ENCODE measurements at regions not wholly inside any gene's neighbourhood (a gene's known extent, or its start where the extent isn't known, plus 50 kb on each side); places are given as distances from the start of the nearest gene placed in this dataset.

DNA sequence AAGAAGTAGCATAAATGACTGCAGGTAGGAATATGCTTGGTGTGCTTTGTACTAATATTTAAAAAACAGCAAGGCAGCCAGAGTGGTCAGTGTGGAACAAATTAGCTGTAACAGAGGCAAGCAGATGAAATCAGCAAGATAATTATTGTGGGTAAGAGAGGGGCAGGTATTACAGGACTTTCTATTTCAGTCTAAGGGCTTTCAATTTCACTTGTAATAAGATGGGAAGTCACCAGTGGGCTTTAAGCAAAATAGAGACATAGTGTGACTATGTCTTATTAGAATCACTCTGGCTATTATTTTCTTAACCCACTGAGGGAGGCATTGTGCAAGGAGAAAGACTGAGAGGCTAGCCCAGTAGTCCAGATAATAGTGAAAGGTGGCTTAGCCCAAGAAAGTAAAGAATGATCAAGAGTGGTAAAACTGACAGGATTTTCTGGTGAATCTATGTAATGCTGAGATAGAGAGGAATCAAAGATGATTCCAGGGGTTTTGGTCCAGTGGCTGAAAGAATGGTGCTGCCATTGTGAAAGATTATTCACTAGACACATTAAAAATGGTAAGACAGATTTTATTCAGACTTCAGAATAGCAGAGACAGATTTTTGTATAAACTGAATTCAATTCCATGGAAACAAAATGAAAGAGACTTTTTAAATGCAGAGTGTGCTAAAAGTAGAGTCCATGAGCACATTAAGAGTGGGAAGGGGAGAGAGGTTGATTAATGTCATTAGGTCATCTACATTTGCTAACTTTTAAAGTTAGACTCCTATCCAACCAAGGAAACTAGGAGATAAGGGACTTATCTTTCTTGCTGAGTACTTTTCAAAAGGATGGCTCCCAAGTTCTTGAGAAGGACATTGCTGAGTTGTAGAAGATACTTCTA is 1136.0 kb downstream of the HACE1 start:
- TF ChIP-seq CTCF (IDR thresholded peaks at IDR 0.05): no peak
- no peak for TF ChIP-seq POLR2A (IDR thresholded peaks at IDR 0.05)
- TF ChIP-seq POLR2AphosphoS5 (IDR thresholded peaks at IDR 0.05): no peak
